ENCODE measurements at regions not wholly inside any gene's neighbourhood (a gene's known extent, or its start where the extent isn't known, plus 50 kb on each side); places are given as distances from the start of the nearest gene placed in this dataset.

- TF ChIP-seq ZNF532 (CRISPR knock-in tag; IDR thresholded peaks at IDR 0.05; ENCODE audit: borderline replicate concordance): no peak
- no peak for TF ChIP-seq CREM (CRISPR knock-in tag; IDR thresholded peaks at IDR 0.05)
- TF ChIP-seq ZNF121 (CRISPR knock-in tag; IDR thresholded peaks at IDR 0.05): no peak
- no peak for TF ChIP-seq RORB (CRISPR knock-in tag; IDR thresholded peaks at IDR 0.05)
Observed at GRCh38 chr5:93277051-93277450, 304.0 kb downstream of the NR2F1-AS1 start (continued).

GRCh38 chr5:93275376-93275775 lies 305.6 kb downstream of the NR2F1-AS1 start:
- Mint-ChIP-seq H3K9me3 (no peaks in the 10 kb centered on the region), H3K4me3 (no peak overlapping the region)
- POLR2A ChIA-PET: no interaction called here

More at GRCh38 chr5:93275376-93275775, 305.6 kb downstream of the NR2F1-AS1 start:
- Mint-ChIP-seq H3K27ac (no peak overlapping the region), H3K4me1 (peaks cover 18% of the 10 kb centered on the region), H3K27me3 (ENCODE audit: low read depth) (no peaks in the 10 kb centered on the region), H3K36me3 (no peaks in the 10 kb centered on the region)
- DNase-seq (ENCODE audit: low spot score) (no peak), ATAC-seq (no peak)
- CTCF ChIA-PET: no interaction called here
- TF ChIP-seq RELA (CRISPR knock-in tag; IDR thresholded peaks at IDR 0.05; ENCODE audit: borderline replicate concordance): no peak
- no peak for TF ChIP-seq NFE2L1 (CRISPR knock-in tag; IDR thresholded peaks at IDR 0.05)
- TF ChIP-seq OVOL2 (CRISPR knock-in tag; IDR thresholded peaks at IDR 0.05; ENCODE audit: borderline replicate concordance): no peak
- no peak for TF ChIP-seq CBFB (CRISPR knock-in tag; IDR thresholded peaks at IDR 0.05; ENCODE audit: low read depth)
- no peak for TF ChIP-seq ZNF532 (CRISPR knock-in tag; IDR thresholded peaks at IDR 0.05; ENCODE audit: borderline replicate concordance)
- TF ChIP-seq ATF6 (CRISPR knock-in tag; IDR thresholded peaks at IDR 0.05): no peak
- no peak for TF ChIP-seq USF2 (CRISPR knock-in tag; IDR thresholded peaks at IDR 0.05)
- no peak for TF ChIP-seq ZMAT4 (CRISPR knock-in tag; IDR thresholded peaks at IDR 0.05)
- TF ChIP-seq ZNF138 (CRISPR knock-in tag; conservative IDR thresholded peaks at IDR 0.05): no peak
- TF ChIP-seq ZNF671 (CRISPR knock-in tag; IDR thresholded peaks at IDR 0.05): no peak
- no peak for TF ChIP-seq IRF1 (CRISPR knock-in tag; IDR thresholded peaks at IDR 0.05)
- TF ChIP-seq NFATC4 (CRISPR knock-in tag; IDR thresholded peaks at IDR 0.05): no peak
- TF ChIP-seq ZNF423 (CRISPR knock-in tag; IDR thresholded peaks at IDR 0.05): no peak
- TF ChIP-seq ARID4B (CRISPR knock-in tag; IDR thresholded peaks at IDR 0.05; ENCODE audit: borderline replicate concordance): no peak
